ENCODE measurements at regions not wholly inside any gene's neighbourhood (a gene's known extent, or its start where the extent isn't known, plus 50 kb on each side); places are given as distances from the start of the nearest gene placed in this dataset.

GRCh38 chr12:34363050-34363673, 340.9 kb downstream of the ALG10 start:
- TF ChIP-seq CTCF (conservative IDR thresholded peaks at IDR 0.05 in 1 of 2, IDR thresholded peaks at IDR 0.05 in 1 of 2; ENCODE audit: low read depth in 1 of 2, low read length in 2 of 2) (no peak), EZH2 (IDR thresholded peaks at IDR 0.05; ENCODE audit: low read length, missing control alignments) (no peak)

All from fibroblast of lung (primary cell).